SIG-M5 treated with dmso at 0.1 percent for 504 hours (cell line): ENCODE measurements at regions not wholly inside any gene's neighbourhood (a gene's known extent, or its start where the extent isn't known, plus 50 kb on each side); places are given as distances from the start of the nearest gene placed in this dataset.
A peak's percentile ranks its signal among the peaks of the same experiment; 100 is the strongest.
"Not testable (repeated sequence)": the region's sequence is repeated elsewhere in the genome, so short reads cannot be mapped to it uniquely, and the experiment has no call there.

Experiments used
- DNase-seq: peaks from one replicate; lab custom pipeline; 2025; ENCODE audit not compliant: unreplicated experiment; lab: John Stamatoyannopoulos, UW

GRCh38 chr3:19825193-19825592 is 108.8 kb downstream of the EFHB start:
- no peak for DNase-seq

GRCh38 chr3:19822805-19823204 is 111.2 kb downstream of the EFHB start:
- no peak for DNase-seq

GRCh38 chr3:19816631-19817030 is 117.4 kb downstream of the EFHB start:
- no peak for DNase-seq

GRCh38 chr3:19815805-19816204 is 118.2 kb downstream of the EFHB start:
- DNase-seq: no peak

GRCh38 chr3:19813743-19814142 is 120.3 kb downstream of the EFHB start:
- DNase-seq: not testable (repeated sequence)

- DNase-seq: peak; percentile 40
Measured at GRCh38 chr3:19811689-19812088, 122.3 kb downstream of the EFHB start.

- no peak for DNase-seq
Measured at GRCh38 chr3:19808834-19809233, 125.2 kb downstream of the EFHB start.

- no peak for DNase-seq
Measured at GRCh38 chr3:19799887-19800286, 134.1 kb downstream of the EFHB start.

GRCh38 chr3:19799115-19799514 is 134.9 kb downstream of the EFHB start:
- no peak for DNase-seq

GRCh38 chr3:19798324-19798723 is 135.7 kb downstream of the EFHB start:
- DNase-seq: no peak

- DNase-seq: no peak
Measured at GRCh38 chr3:19792388-19792787, 141.6 kb downstream of the EFHB start.

- DNase-seq: no peak
Measured at GRCh38 chr3:19775765-19776164, 158.3 kb downstream of the EFHB start.

- no peak for DNase-seq
Measured at GRCh38 chr3:19769694-19770093, 164.3 kb downstream of the EFHB start.

- DNase-seq: no peak
Measured at GRCh38 chr3:19765954-19766353, 168.1 kb downstream of the EFHB start.

GRCh38 chr3:19757773-19758172 is 176.2 kb downstream of the EFHB start:
- no peak for DNase-seq

- DNase-seq: no peak
Measured at GRCh38 chr3:19749448-19750017, 184.5 kb downstream of the EFHB start.

- no peak for DNase-seq
Measured at GRCh38 chr3:19748782-19749447, 185.1 kb downstream of the EFHB start.

- no peak for DNase-seq
Measured at GRCh38 chr3:19744047-19744446, 190.0 kb downstream of the EFHB start.

GRCh38 chr3:19742935-19743334 is 191.1 kb downstream of the EFHB start:
- no peak for DNase-seq

GRCh38 chr3:19739504-19739903 is 194.5 kb downstream of the EFHB start:
- no peak for DNase-seq

GRCh38 chr3:19738846-19739245 is 195.2 kb downstream of the EFHB start:
- no peak for DNase-seq

- no peak for DNase-seq
Measured at GRCh38 chr3:19735111-19735510, 198.9 kb downstream of the EFHB start.

GRCh38 chr3:19734453-19734852 is 199.6 kb downstream of the EFHB start:
- DNase-seq: no peak
